ENCODE measurements at regions not wholly inside any gene's neighbourhood (a gene's known extent, or its start where the extent isn't known, plus 50 kb on each side); places are given as distances from the start of the nearest gene placed in this dataset.
A peak's percentile ranks its signal among the peaks of the same experiment; 100 is the strongest.

DNA sequence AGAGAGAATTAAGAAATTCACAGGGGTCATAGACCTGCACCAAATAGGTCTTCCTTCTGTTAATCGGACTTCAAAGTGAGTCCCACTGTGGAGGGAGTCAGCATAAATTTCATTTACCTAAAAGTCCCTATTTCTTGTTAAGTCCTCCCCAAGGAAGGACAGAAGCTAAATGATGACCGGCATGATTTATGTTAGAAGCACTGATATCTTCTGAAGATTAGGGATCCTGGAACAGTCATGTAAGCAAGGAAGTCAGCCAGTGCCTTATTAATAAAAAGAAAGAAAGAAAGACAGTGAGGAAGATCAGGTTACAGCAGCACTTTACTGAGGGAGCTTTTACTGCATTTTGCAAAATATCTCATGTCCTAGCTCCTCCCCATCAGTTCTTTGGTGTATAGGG lies 287.5 kb downstream of the FOXG1 start:
- DNase-seq (ENCODE audit: low read depth in 4 of 6, low spot score in 6 of 6), result no peak
- Histone ChIP-seq H3K4me3 (ENCODE audit: low read depth, low read length) (no peak overlapping the region), H3K27ac (ENCODE audit: low read depth, low read length) (no peak overlapping the region), H3K9me3 (ENCODE audit: control insufficient read depth, insufficient read depth, low read length) (peaks cover 2% of the 10 kb centered on the region), H3K36me3 (ENCODE audit: control insufficient read depth, insufficient read depth, low read length) (no peaks in the 10 kb centered on the region), H3K27me3 (ENCODE audit: control insufficient read depth, insufficient read depth, low read length) (no peaks in the 10 kb centered on the region), H3K4me1 (ENCODE audit: control insufficient read depth, insufficient read depth, low read length) (no peaks in the 10 kb centered on the region)
- WGBS (ENCODE audit: insufficient coverage), result 40% methylated on average over 1 of the region's 2 CpGs

DNA sequence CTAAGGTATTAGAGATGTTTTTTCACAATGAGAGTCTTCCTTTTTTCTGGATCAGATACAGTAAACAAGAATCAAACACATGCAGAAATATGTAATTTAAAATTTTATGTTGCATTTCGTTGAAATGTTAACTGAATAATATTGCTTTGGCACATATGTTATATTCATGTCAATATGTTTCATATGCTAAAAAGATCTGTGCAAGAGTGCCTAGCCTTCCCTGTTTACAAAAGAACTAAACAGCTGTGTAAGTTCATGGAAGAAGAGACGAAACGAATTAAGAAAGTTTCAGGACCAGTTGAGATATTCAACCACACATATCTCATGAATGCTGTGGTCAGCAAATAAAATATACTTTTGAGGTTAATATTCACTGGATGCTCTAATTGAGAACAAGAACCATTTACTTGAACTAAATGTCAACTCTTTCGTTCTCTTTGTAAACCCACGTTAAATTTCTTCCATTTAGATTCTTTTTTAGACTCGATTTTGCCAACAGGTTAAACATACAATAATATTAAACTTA lies 289.5 kb downstream of the FOXG1 start:
- DNase-seq (ENCODE audit: low read depth in 4 of 6, low spot score in 6 of 6), result peak in 1 of 6 donors; percentile 59

DNA sequence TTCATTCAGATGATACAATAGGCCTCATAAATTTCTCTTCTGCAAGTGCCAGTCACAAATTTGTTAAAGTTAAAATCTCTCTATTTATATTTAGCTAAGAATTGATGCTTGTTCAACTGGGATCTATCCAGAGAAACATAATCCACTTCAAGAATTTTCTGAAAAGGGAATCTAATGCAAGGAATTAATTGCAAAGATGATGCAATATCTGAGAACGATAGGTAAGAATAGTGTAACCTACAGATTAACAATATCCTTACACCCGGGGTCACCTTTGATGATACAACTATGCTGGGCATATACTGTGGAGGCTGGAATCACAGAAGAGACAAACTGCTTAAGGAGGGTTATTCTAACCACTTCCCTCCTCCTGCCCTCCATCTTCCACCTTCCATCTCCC lies 295.1 kb downstream of the FOXG1 start:
- H3K4me1 ChIP-seq (ENCODE audit: control insufficient read depth, insufficient read depth, low read length), result no peaks in the 10 kb centered on the region
- no peaks in the 10 kb centered on the region for H3K9me3 ChIP-seq (ENCODE audit: control insufficient read depth, insufficient read depth, low read length)
- WGBS (ENCODE audit: insufficient coverage), result no CpG with 5 or more reads among the region's 2 CpGs
- H3K36me3 ChIP-seq (ENCODE audit: control insufficient read depth, insufficient read depth, low read length), result no peaks in the 10 kb centered on the region
- no peak for DNase-seq (ENCODE audit: low read depth in 4 of 6, low spot score in 6 of 6)
- H3K27ac ChIP-seq (ENCODE audit: low read depth, low read length), result no peak overlapping the region
- H3K4me3 ChIP-seq (ENCODE audit: low read depth, low read length), result no peak overlapping the region
- H3K27me3 ChIP-seq (ENCODE audit: control insufficient read depth, insufficient read depth, low read length), result no peaks in the 10 kb centered on the region

More for the DNA sequence above, 289.5 kb downstream of the FOXG1 start:
- Histone ChIP-seq H3K27ac (ENCODE audit: low read depth, low read length) (no peak overlapping the region), H3K9me3 (ENCODE audit: control insufficient read depth, insufficient read depth, low read length) (no peaks in the 10 kb centered on the region), H3K36me3 (ENCODE audit: control insufficient read depth, insufficient read depth, low read length) (no peaks in the 10 kb centered on the region), H3K27me3 (ENCODE audit: control insufficient read depth, insufficient read depth, low read length) (no peaks in the 10 kb centered on the region), H3K4me3 (ENCODE audit: low read depth, low read length) (no peak overlapping the region), H3K4me1 (ENCODE audit: control insufficient read depth, insufficient read depth, low read length) (no peaks in the 10 kb centered on the region)
- WGBS (ENCODE audit: insufficient coverage), result 100% methylated on average over 2 of the region's 6 CpGs

DNA sequence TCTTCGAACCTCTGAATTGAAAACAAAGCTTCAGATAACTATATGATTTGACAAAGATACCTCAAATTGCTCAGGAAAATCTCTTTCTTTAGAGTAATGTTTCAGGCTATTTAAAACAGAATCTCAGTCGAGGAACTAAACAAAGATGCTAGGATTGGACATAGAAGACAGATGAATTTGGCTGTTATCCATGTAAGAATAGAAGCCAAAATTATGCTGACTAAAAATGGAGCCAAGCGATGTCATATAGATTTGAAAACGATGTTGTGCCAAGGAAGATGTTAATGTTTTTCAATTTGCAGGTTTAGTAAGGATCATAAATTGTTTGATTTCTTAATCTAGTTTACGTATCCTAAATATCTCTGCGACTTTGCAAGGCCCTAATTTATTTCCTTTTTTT lies 295.9 kb downstream of the FOXG1 start:
- H3K9me3 ChIP-seq (ENCODE audit: control insufficient read depth, insufficient read depth, low read length), result no peaks in the 10 kb centered on the region
- H3K4me1 ChIP-seq (ENCODE audit: control insufficient read depth, insufficient read depth, low read length), result no peaks in the 10 kb centered on the region
- H3K27ac ChIP-seq (ENCODE audit: low read depth, low read length), result no peak overlapping the region
- H3K4me3 ChIP-seq (ENCODE audit: low read depth, low read length), result no peak overlapping the region
- no peaks in the 10 kb centered on the region for H3K27me3 ChIP-seq (ENCODE audit: control insufficient read depth, insufficient read depth, low read length)
- DNase-seq (ENCODE audit: low read depth in 4 of 6, low spot score in 6 of 6), result peak in 2 of 6 donors; percentile 10 to 78
- no peaks in the 10 kb centered on the region for H3K36me3 ChIP-seq (ENCODE audit: control insufficient read depth, insufficient read depth, low read length)
- WGBS (ENCODE audit: insufficient coverage), result 53% methylated on average over 2 of the region's 6 CpGs

DNA sequence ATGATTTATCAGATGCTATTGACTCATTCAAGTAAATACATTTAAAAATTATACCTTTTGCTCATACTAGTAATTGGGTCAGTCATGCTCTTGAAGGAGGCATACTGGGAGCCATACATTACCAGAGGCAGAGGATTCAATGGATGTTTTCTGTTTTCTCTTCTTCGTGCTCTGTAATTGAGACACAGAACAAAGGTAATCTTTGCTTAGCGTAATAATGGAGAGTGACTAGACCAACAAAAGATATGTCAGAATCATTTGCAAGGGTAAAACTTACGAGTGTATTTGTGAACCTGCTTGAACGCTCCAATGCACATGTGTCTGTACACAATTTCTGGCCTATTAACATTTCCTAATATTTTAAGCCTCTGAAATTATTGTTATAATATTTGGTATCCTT lies 296.4 kb downstream of the FOXG1 start:
- Histone ChIP-seq H3K9me3 (ENCODE audit: control insufficient read depth, insufficient read depth, low read length) (no peaks in the 10 kb centered on the region), H3K4me1 (ENCODE audit: control insufficient read depth, insufficient read depth, low read length) (no peaks in the 10 kb centered on the region), H3K36me3 (ENCODE audit: control insufficient read depth, insufficient read depth, low read length) (no peaks in the 10 kb centered on the region), H3K27ac (ENCODE audit: low read depth, low read length) (no peak overlapping the region), H3K27me3 (ENCODE audit: control insufficient read depth, insufficient read depth, low read length) (no peaks in the 10 kb centered on the region), H3K4me3 (ENCODE audit: low read depth, low read length) (no peak overlapping the region)
- no CpG with 5 or more reads among the region's 4 CpGs for WGBS (ENCODE audit: insufficient coverage)
- no peak for DNase-seq (ENCODE audit: low read depth in 4 of 6, low spot score in 6 of 6)

DNA sequence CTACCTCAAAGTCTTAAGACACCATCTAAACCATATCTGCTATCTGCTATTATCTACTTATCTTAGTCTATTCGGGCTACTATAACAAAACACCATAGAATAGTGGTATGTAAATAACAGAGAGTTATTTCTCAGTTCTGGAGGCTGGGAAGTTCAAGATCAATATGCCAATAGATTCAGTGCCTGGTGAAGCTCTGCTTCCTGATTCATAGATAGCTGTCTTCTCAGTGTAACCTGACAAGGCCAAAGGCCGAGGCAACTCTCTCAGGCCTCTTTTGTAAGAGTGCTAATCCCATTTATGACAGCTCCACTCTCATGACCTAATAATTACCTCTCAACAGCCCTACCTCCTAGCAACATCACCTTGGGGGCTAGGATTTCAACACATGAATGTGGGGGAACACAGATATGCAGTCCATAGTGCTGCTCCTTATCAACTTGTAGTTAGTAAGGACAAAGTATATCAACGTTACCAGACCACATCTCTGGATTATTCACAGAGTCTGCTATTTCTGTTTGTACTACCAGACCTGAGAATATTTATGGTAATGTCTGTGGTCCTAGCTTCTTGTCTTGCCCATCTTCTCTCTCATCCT lies 297.8 kb downstream of the FOXG1 start:
- H3K27me3 ChIP-seq (ENCODE audit: control insufficient read depth, insufficient read depth, low read length), result no peaks in the 10 kb centered on the region
- no peak for DNase-seq (ENCODE audit: low read depth in 4 of 6, low spot score in 6 of 6)
- no CpG with 5 or more reads among the region's 3 CpGs for WGBS (ENCODE audit: insufficient coverage)
- H3K4me1 ChIP-seq (ENCODE audit: control insufficient read depth, insufficient read depth, low read length), result no peaks in the 10 kb centered on the region
- H3K27ac ChIP-seq (ENCODE audit: low read depth, low read length), result no peak overlapping the region
- no peak overlapping the region for H3K4me3 ChIP-seq (ENCODE audit: low read depth, low read length)
- no peaks in the 10 kb centered on the region for H3K9me3 ChIP-seq (ENCODE audit: control insufficient read depth, insufficient read depth, low read length)
- H3K36me3 ChIP-seq (ENCODE audit: control insufficient read depth, insufficient read depth, low read length), result no peaks in the 10 kb centered on the region

DNA sequence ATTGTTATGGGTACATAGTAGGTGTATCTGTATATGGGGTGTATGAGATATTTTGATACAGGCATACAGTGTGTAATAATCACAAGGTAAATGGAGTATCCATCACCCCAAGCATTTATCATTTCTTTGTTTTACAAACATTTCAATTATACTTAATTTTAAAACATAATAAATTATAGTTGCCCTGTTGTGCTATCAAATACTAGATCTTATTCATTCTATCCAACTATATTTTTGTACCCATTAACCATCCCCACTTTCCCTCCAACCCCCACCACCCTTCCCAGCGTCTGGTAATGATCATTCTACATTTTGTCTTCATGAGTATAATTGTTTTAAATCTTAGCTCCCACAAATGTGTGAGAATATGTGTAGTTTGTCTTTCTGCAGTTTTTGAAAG lies 302.6 kb downstream of the FOXG1 start:
- no CpG with 5 or more reads among the region's 1 CpG for WGBS (ENCODE audit: insufficient coverage)
- Histone ChIP-seq H3K4me1 (ENCODE audit: control insufficient read depth, insufficient read depth, low read length) (no peaks in the 10 kb centered on the region), H3K4me3 (ENCODE audit: low read depth, low read length) (no peak overlapping the region), H3K9me3 (ENCODE audit: control insufficient read depth, insufficient read depth, low read length) (no peaks in the 10 kb centered on the region), H3K27me3 (ENCODE audit: control insufficient read depth, insufficient read depth, low read length) (no peaks in the 10 kb centered on the region), H3K27ac (ENCODE audit: low read depth, low read length) (no peak overlapping the region), H3K36me3 (ENCODE audit: control insufficient read depth, insufficient read depth, low read length) (no peaks in the 10 kb centered on the region)
- DNase-seq (ENCODE audit: low read depth in 4 of 6, low spot score in 6 of 6), result no peak

DNA sequence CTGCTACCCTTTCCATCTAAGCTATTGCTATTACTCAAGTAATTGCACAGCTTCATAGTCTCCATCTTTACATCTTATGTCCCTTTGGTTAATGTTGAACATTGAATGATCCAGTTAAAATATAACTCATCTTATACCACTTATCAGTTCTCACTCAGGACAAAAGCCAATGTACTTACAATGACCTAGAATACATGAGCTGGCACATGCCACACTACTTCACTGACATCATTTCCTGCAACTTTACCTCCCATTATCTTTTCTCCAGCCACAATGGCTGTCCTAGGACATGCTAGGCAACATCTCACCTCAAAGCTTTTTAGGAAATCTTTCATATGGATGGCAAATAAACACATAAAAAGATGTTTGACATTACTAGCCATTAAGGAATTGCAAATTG lies 309.2 kb downstream of the FOXG1 start:
- Histone ChIP-seq H3K27me3 (ENCODE audit: control insufficient read depth, insufficient read depth, low read length) (no peaks in the 10 kb centered on the region), H3K27ac (ENCODE audit: low read depth, low read length) (no peak overlapping the region), H3K9me3 (ENCODE audit: control insufficient read depth, insufficient read depth, low read length) (no peaks in the 10 kb centered on the region), H3K4me1 (ENCODE audit: control insufficient read depth, insufficient read depth, low read length) (no peaks in the 10 kb centered on the region), H3K4me3 (ENCODE audit: low read depth, low read length) (no peak overlapping the region), H3K36me3 (ENCODE audit: control insufficient read depth, insufficient read depth, low read length) (no peaks in the 10 kb centered on the region)
- DNase-seq (ENCODE audit: low read depth in 4 of 6, low spot score in 6 of 6), result no peak

DNA sequence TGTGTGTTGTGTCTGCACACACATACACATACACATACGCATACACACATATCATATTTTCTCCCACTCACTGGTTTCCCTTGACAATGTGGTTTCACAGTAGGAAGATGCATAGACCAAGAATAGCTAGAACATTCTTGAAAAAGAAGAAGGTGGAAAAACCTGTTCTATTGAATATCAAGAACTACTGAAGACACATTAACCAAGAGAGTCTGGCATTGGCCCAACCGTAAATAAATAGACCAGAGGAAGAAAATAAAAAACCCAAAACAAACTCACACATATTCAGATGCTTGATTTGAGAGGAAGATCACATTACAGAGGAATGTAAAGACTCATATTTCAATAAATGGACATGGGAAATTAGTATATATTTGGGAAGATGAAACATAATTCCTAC lies 311.3 kb downstream of the FOXG1 start:
- WGBS (ENCODE audit: insufficient coverage), result no CpG with 5 or more reads among the region's 2 CpGs
- DNase-seq (ENCODE audit: low read depth in 4 of 6, low spot score in 6 of 6), result no peak
- Histone ChIP-seq H3K4me3 (ENCODE audit: low read depth, low read length) (no peak overlapping the region), H3K36me3 (ENCODE audit: control insufficient read depth, insufficient read depth, low read length) (no peaks in the 10 kb centered on the region), H3K27me3 (ENCODE audit: control insufficient read depth, insufficient read depth, low read length) (no peaks in the 10 kb centered on the region), H3K27ac (ENCODE audit: low read depth, low read length) (no peak overlapping the region), H3K9me3 (ENCODE audit: control insufficient read depth, insufficient read depth, low read length) (no peaks in the 10 kb centered on the region), H3K4me1 (ENCODE audit: control insufficient read depth, insufficient read depth, low read length) (no peaks in the 10 kb centered on the region)

DNA sequence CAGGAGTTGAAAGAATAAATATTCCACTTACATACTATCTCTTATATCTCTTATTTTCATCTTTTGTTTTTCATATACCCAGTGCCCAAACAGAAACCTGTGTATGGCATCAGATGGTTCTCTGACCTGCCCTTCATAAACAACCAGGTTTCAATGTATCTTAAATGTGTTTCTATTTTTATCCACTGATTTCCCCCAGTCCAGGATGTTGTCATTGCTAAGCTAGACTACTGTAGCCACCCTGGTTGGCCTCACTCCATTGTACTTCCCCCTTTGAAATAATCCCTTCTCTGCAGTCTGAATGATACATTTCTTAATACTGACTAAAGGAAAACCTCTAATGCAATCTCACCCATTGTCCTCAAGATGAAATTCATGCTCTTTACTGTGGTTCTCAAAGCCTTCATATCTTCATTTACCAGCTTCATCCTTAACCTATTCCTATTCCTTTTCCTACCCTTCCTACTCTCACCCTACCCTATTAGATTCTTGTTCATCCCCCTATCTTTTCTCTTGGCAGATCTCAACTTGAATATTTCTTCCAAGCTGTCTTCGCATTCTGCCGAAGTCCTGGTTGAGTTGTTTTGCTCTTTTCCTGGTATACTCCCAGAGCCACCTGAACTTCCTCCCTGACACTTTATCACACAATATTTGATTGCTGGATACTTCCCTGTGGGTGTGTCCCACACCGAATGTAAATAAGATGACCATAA lies 312.4 kb downstream of the FOXG1 start:
- no peak overlapping the region for H3K4me3 ChIP-seq (ENCODE audit: low read depth, low read length)
- H3K4me1 ChIP-seq (ENCODE audit: control insufficient read depth, insufficient read depth, low read length), result no peaks in the 10 kb centered on the region
- H3K9me3 ChIP-seq (ENCODE audit: control insufficient read depth, insufficient read depth, low read length), result no peaks in the 10 kb centered on the region
- no peak for DNase-seq (ENCODE audit: low read depth in 4 of 6, low spot score in 6 of 6)
- WGBS (ENCODE audit: insufficient coverage), result 100% methylated on average over 2 of the region's 3 CpGs
- no peaks in the 10 kb centered on the region for H3K36me3 ChIP-seq (ENCODE audit: control insufficient read depth, insufficient read depth, low read length)
- H3K27ac ChIP-seq (ENCODE audit: low read depth, low read length), result no peak overlapping the region
- no peaks in the 10 kb centered on the region for H3K27me3 ChIP-seq (ENCODE audit: control insufficient read depth, insufficient read depth, low read length)
